Upper lobe of left lung (tissue), 4 donors: ENCODE measurements at regions not wholly inside any gene's neighbourhood (a gene's known extent, or its start where the extent isn't known, plus 50 kb on each side); places are given as distances from the start of the nearest gene placed in this dataset.
A peak's percentile ranks its signal among the peaks of the same experiment; 100 is the strongest.

ENCODE experiments used
- POLR2A ChIP-seq, 4 donors: fragments of 450-650 bp; IDR thresholded peaks; one replicate each; pipeline ENCODE4 v1.5.1; 2016 to 2017; ENCODE audit warnings: antibody characterized with exemption in 4 of 4, mild to moderate bottlenecking in 2 of 4
- POLR2AphosphoS5 ChIP-seq, 2 donors: sonication (generic); formaldehyde crosslinking; IDR thresholded peaks; one replicate each; pipeline ENCODE4 v1.5.1; 2017; ENCODE audit warnings: antibody characterized with exemption in 2 of 2
- TF ChIP-seq, protein P1 (sequence below), 6 experiments: fragments of 450-650 bp in 4 of 6; fragments of 200-600 bp in 2 of 6; sonication (generic) in 2 of 6; IDR thresholded peaks; one replicate each; pipeline ENCODE4 v1.5.1; 2016 to 2019; ENCODE audit warnings: antibody characterized with exemption in 6 of 6

DNA sequence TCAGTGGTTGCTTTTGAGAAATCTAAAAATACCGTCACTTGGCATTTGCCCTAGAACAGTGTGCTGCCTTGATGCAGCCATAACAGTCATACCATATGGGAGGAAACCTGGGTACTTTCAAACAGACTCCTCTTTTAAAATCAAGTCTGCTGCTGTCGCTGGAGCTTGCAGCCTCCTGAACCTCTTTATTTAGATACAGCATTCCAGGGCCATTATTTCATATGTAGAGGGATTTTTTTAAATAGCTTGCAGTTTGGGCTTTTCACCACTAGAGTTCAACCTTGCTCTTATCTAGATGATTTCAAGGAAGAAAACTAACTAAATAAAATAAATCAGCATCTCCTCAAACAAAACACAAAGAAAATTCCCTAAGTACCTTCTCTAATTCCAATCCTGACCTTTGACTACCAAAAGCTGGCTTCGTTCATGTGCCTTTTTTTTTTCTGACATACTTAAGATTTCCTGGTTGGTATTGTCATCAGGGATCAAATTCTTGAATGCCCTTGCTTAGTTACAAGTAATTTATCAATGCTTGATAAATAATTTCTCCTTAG lies 111.6 kb downstream of the KBTBD8 start:
- TF ChIP-seq, protein P1, sequence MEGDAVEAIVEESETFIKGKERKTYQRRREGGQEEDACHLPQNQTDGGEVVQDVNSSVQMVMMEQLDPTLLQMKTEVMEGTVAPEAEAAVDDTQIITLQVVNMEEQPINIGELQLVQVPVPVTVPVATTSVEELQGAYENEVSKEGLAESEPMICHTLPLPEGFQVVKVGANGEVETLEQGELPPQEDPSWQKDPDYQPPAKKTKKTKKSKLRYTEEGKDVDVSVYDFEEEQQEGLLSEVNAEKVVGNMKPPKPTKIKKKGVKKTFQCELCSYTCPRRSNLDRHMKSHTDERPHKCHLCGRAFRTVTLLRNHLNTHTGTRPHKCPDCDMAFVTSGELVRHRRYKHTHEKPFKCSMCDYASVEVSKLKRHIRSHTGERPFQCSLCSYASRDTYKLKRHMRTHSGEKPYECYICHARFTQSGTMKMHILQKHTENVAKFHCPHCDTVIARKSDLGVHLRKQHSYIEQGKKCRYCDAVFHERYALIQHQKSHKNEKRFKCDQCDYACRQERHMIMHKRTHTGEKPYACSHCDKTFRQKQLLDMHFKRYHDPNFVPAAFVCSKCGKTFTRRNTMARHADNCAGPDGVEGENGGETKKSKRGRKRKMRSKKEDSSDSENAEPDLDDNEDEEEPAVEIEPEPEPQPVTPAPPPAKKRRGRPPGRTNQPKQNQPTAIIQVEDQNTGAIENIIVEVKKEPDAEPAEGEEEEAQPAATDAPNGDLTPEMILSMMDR (IDR thresholded peaks at IDR 0.05) = peak in 4 of 6 experiments; percentile 27 to 50 (median 34)
- TF ChIP-seq POLR2AphosphoS5 (IDR thresholded peaks at IDR 0.05) (no peak), POLR2A (IDR thresholded peaks at IDR 0.05) (no peak)
